ENCODE measurements at regions not wholly inside any gene's neighbourhood (a gene's known extent, or its start where the extent isn't known, plus 50 kb on each side); places are given as distances from the start of the nearest gene placed in this dataset.

- TF ChIP-seq CHD7 (IDR thresholded peaks at IDR 0.05; ENCODE audit: insufficient replicate concordance, low read length) (peak; percentile 68), BCL11A (IDR thresholded peaks at IDR 0.05; ENCODE audit: low read depth in 2 of 2, low read length in 2 of 2) (peak in 1 of 2 experiments; percentile 40), KDM1A (IDR thresholded peaks at IDR 0.05; ENCODE audit: borderline replicate concordance, low read length) (no peak), HDAC2 (IDR thresholded peaks at IDR 0.05; ENCODE audit: borderline replicate concordance in 1 of 2, low read depth in 2 of 2, low read length in 2 of 2) (0 out of 4 replicates have a peak, but pooled peaks of 1 of the 2 experiments have one; percentile 6), ATF2 (IDR thresholded peaks at IDR 0.05; ENCODE audit: low read length) (no peak), USF2 (IDR thresholded peaks at IDR 0.05; ENCODE audit: low read length) (no peak), RFX5 (IDR thresholded peaks at IDR 0.05; ENCODE audit: borderline replicate concordance, low read depth, low read length) (no peak), YY1 (IDR thresholded peaks at IDR 0.05; ENCODE audit: low read depth, low read length) (0 out of 2 replicates have a peak, but pooled peaks have one; percentile 56)
Observed at GRCh38 chrX:107355533-107355932, 93.9 kb upstream of the FRMPD3 start (continued).

All from H1 (cell line).